ENCODE measurements at regions not wholly inside any gene's neighbourhood (a gene's known extent, or its start where the extent isn't known, plus 50 kb on each side); places are given as distances from the start of the nearest gene placed in this dataset.
A peak's percentile ranks its signal among the peaks of the same experiment; 100 is the strongest.
"Not testable (repeated sequence)": the region's sequence is repeated elsewhere in the genome, so short reads cannot be mapped to it uniquely, and the experiment has no call there.

GRCh38 chr15:36434177-36434576 is 145.2 kb upstream of the CDIN1 start:
- Histone ChIP-seq H3K27me3 (ENCODE audit: insufficient read depth, low read length) (no peaks in the 10 kb centered on the region), H3K79me2 (ENCODE audit: control insufficient read depth, insufficient read depth, low read length, unreplicated experiment) (no peaks in the 10 kb centered on the region), H3K4me1 (ENCODE audit: control insufficient read depth, insufficient read depth, low read length, unreplicated experiment) (peaks cover 36% of the 10 kb centered on the region), H3K27ac (ENCODE audit: low read depth, low read length) (no peak overlapping the region), H3K36me3 (ENCODE audit: insufficient read depth, low read length) (no peaks in the 10 kb centered on the region), H3K4me3 (ENCODE audit: low read depth, low read length) (no peak overlapping the region), H2AFZ (ENCODE audit: low read length, unreplicated experiment) (no peak overlapping the region)

DNA sequence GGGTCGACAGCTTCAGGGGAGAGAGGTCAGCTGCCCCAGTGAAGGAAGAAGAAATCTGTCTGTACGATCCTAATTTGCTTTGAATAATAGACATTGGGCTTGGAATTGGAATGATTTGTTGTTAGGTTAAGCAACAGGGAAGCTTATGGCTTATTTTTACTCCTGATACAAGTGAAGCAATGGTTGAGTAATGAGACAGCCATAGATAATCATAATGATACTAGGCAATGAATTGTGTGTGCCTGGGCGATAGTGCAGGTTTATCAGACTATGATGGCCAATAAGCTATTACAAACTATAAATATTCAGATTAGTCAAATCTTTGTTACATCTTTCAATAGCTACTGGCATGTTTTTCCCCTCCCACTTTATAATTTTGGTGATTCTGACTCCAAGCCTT is 140.9 kb upstream of the CDIN1 start:
- Histone ChIP-seq H3K4me3 (ENCODE audit: low read depth, low read length) (no peak overlapping the region), H3K27me3 (ENCODE audit: insufficient read depth, low read length) (no peaks in the 10 kb centered on the region), H2AFZ (ENCODE audit: low read length, unreplicated experiment) (no peak overlapping the region), H3K27ac (ENCODE audit: low read depth, low read length) (no peak overlapping the region), H3K4me1 (ENCODE audit: control insufficient read depth, insufficient read depth, low read length, unreplicated experiment) (no peaks in the 10 kb centered on the region), H3K36me3 (ENCODE audit: insufficient read depth, low read length) (no peaks in the 10 kb centered on the region), H3K79me2 (ENCODE audit: control insufficient read depth, insufficient read depth, low read length, unreplicated experiment) (no peaks in the 10 kb centered on the region)

GRCh38 chr15:36447373-36447772 is 132.1 kb upstream of the CDIN1 start:
- no peak overlapping the region for H2AFZ ChIP-seq (ENCODE audit: low read length, unreplicated experiment)
- no peaks in the 10 kb centered on the region for H3K36me3 ChIP-seq (ENCODE audit: insufficient read depth, low read length)
- H3K4me1 ChIP-seq (ENCODE audit: control insufficient read depth, insufficient read depth, low read length, unreplicated experiment) = no peaks in the 10 kb centered on the region
- H3K79me2 ChIP-seq (ENCODE audit: control insufficient read depth, insufficient read depth, low read length, unreplicated experiment) = no peaks in the 10 kb centered on the region
- no peak overlapping the region for H3K4me3 ChIP-seq (ENCODE audit: low read depth, low read length)
- H3K27ac ChIP-seq (ENCODE audit: low read depth, low read length) = no peak overlapping the region
- H3K27me3 ChIP-seq (ENCODE audit: insufficient read depth, low read length) = no peaks in the 10 kb centered on the region

DNA sequence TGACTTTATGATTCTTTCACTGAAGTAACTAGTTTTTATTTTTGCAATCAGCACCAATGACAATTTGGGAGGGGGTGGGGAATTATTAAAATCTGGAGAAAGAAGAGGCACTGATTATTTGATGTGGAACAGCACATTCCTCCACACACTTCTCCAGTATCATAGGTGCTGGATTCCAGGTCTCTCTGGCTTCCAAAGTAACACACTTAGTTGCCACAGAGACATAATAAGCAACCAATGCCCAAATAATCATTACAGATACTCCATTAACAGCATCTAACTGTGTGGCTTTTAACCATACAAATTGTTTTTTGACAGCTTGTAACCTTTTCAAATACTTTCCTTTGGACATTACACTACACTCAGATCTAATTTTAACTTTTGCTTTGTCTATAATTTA is 131.0 kb upstream of the CDIN1 start:
- Histone ChIP-seq H3K4me1 (ENCODE audit: control insufficient read depth, insufficient read depth, low read length, unreplicated experiment) (no peaks in the 10 kb centered on the region), H3K27me3 (ENCODE audit: insufficient read depth, low read length) (no peaks in the 10 kb centered on the region), H3K36me3 (ENCODE audit: insufficient read depth, low read length) (no peaks in the 10 kb centered on the region), H3K4me3 (ENCODE audit: low read depth, low read length) (no peak overlapping the region), H3K27ac (ENCODE audit: low read depth, low read length) (no peak overlapping the region), H2AFZ (ENCODE audit: low read length, unreplicated experiment) (peak overlapping the region; percentile 21), H3K79me2 (ENCODE audit: control insufficient read depth, insufficient read depth, low read length, unreplicated experiment) (no peaks in the 10 kb centered on the region)

GRCh38 chr15:36449084-36449661 is 130.3 kb upstream of the CDIN1 start:
- no peaks in the 10 kb centered on the region for H3K27me3 ChIP-seq (ENCODE audit: insufficient read depth, low read length)
- H3K4me3 ChIP-seq (ENCODE audit: low read depth, low read length) = no peak overlapping the region
- peak overlapping the region; percentile 21 for H2AFZ ChIP-seq (ENCODE audit: low read length, unreplicated experiment)
- H3K79me2 ChIP-seq (ENCODE audit: control insufficient read depth, insufficient read depth, low read length, unreplicated experiment) = no peaks in the 10 kb centered on the region
- H3K4me1 ChIP-seq (ENCODE audit: control insufficient read depth, insufficient read depth, low read length, unreplicated experiment) = no peaks in the 10 kb centered on the region
- H3K36me3 ChIP-seq (ENCODE audit: insufficient read depth, low read length) = no peaks in the 10 kb centered on the region
- H3K27ac ChIP-seq (ENCODE audit: low read depth, low read length) = no peak overlapping the region

- no peaks in the 10 kb centered on the region for H3K36me3 ChIP-seq (ENCODE audit: insufficient read depth, low read length)
Observed at GRCh38 chr15:36449662-36450145, 129.7 kb upstream of the CDIN1 start.

GRCh38 chr15:36454244-36454643 is 125.2 kb upstream of the CDIN1 start:
- not testable (repeated sequence) for H3K79me2 ChIP-seq (ENCODE audit: control insufficient read depth, insufficient read depth, low read length, unreplicated experiment); H3K27ac ChIP-seq (ENCODE audit: low read depth, low read length); H3K36me3 ChIP-seq (ENCODE audit: insufficient read depth, low read length); H3K27me3 ChIP-seq (ENCODE audit: insufficient read depth, low read length); H3K4me1 ChIP-seq (ENCODE audit: control insufficient read depth, insufficient read depth, low read length, unreplicated experiment); H2AFZ ChIP-seq (ENCODE audit: low read length, unreplicated experiment); H3K4me3 ChIP-seq (ENCODE audit: low read depth, low read length)

More at GRCh38 chr15:36449662-36450145, 129.7 kb upstream of the CDIN1 start:
- Histone ChIP-seq H3K27me3 (ENCODE audit: insufficient read depth, low read length) (no peaks in the 10 kb centered on the region), H3K27ac (ENCODE audit: low read depth, low read length) (no peak overlapping the region), H2AFZ (ENCODE audit: low read length, unreplicated experiment) (no peak overlapping the region), H3K79me2 (ENCODE audit: control insufficient read depth, insufficient read depth, low read length, unreplicated experiment) (no peaks in the 10 kb centered on the region), H3K4me3 (ENCODE audit: low read depth, low read length) (no peak overlapping the region), H3K4me1 (ENCODE audit: control insufficient read depth, insufficient read depth, low read length, unreplicated experiment) (no peaks in the 10 kb centered on the region)

DNA sequence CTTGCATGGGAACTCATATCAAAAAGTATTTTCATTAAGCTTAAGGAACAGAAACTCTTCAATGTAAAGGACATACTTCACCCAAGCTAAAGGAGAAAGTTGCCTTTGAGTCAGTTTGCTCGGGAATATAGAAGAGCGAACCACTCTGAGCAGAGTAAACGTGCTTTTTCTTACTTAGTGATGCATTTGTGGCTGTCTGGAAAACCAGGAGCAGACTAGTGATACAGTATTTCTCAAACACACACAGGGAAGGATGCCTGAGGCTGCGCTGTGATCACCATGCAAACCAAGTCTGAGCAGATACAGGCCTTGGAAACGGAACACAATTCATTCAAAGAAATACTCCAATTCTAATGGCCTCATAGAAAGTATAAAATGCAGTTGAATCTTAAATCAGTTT is 121.0 kb upstream of the CDIN1 start:
- H3K4me1 ChIP-seq (ENCODE audit: control insufficient read depth, insufficient read depth, low read length, unreplicated experiment) = no peaks in the 10 kb centered on the region
- peak overlapping the region; percentile 14 for H2AFZ ChIP-seq (ENCODE audit: low read length, unreplicated experiment)
- H3K4me3 ChIP-seq (ENCODE audit: low read depth, low read length) = no peak overlapping the region
- H3K27ac ChIP-seq (ENCODE audit: low read depth, low read length) = no peak overlapping the region
- H3K27me3 ChIP-seq (ENCODE audit: insufficient read depth, low read length) = no peaks in the 10 kb centered on the region
- H3K36me3 ChIP-seq (ENCODE audit: insufficient read depth, low read length) = no peaks in the 10 kb centered on the region
- H3K79me2 ChIP-seq (ENCODE audit: control insufficient read depth, insufficient read depth, low read length, unreplicated experiment) = no peaks in the 10 kb centered on the region

GRCh38 chr15:36465304-36465703 is 114.1 kb upstream of the CDIN1 start:
- Histone ChIP-seq H2AFZ (ENCODE audit: low read length, unreplicated experiment) (no peak overlapping the region), H3K4me1 (ENCODE audit: control insufficient read depth, insufficient read depth, low read length, unreplicated experiment) (no peaks in the 10 kb centered on the region), H3K36me3 (ENCODE audit: insufficient read depth, low read length) (no peaks in the 10 kb centered on the region), H3K27me3 (ENCODE audit: insufficient read depth, low read length) (no peaks in the 10 kb centered on the region), H3K79me2 (ENCODE audit: control insufficient read depth, insufficient read depth, low read length, unreplicated experiment) (no peaks in the 10 kb centered on the region), H3K4me3 (ENCODE audit: low read depth, low read length) (no peak overlapping the region), H3K27ac (ENCODE audit: low read depth, low read length) (no peak overlapping the region)

GRCh38 chr15:36468746-36469145 is 110.7 kb upstream of the CDIN1 start:
- Histone ChIP-seq H3K36me3 (ENCODE audit: insufficient read depth, low read length) (no peaks in the 10 kb centered on the region), H2AFZ (ENCODE audit: low read length, unreplicated experiment) (no peak overlapping the region), H3K79me2 (ENCODE audit: control insufficient read depth, insufficient read depth, low read length, unreplicated experiment) (no peaks in the 10 kb centered on the region), H3K27ac (ENCODE audit: low read depth, low read length) (no peak overlapping the region), H3K4me1 (ENCODE audit: control insufficient read depth, insufficient read depth, low read length, unreplicated experiment) (no peaks in the 10 kb centered on the region), H3K27me3 (ENCODE audit: insufficient read depth, low read length) (no peaks in the 10 kb centered on the region), H3K4me3 (ENCODE audit: low read depth, low read length) (no peak overlapping the region)

- Histone ChIP-seq H3K36me3 (ENCODE audit: insufficient read depth, low read length) (no peaks in the 10 kb centered on the region), H2AFZ (ENCODE audit: low read length, unreplicated experiment) (no peak overlapping the region)
Observed at GRCh38 chr15:36469311-36469966, 110.0 kb upstream of the CDIN1 start.

More at GRCh38 chr15:36469311-36469966, 110.0 kb upstream of the CDIN1 start:
- H3K27ac ChIP-seq (ENCODE audit: low read depth, low read length) = no peak overlapping the region
- no peaks in the 10 kb centered on the region for H3K4me1 ChIP-seq (ENCODE audit: control insufficient read depth, insufficient read depth, low read length, unreplicated experiment)
- H3K4me3 ChIP-seq (ENCODE audit: low read depth, low read length) = no peak overlapping the region
- H3K27me3 ChIP-seq (ENCODE audit: insufficient read depth, low read length) = no peaks in the 10 kb centered on the region
- H3K79me2 ChIP-seq (ENCODE audit: control insufficient read depth, insufficient read depth, low read length, unreplicated experiment) = no peaks in the 10 kb centered on the region
